ENCODE measurements at regions not wholly inside any gene's neighbourhood (a gene's known extent, or its start where the extent isn't known, plus 50 kb on each side); places are given as distances from the start of the nearest gene placed in this dataset.
"Not testable (repeated sequence)": the region's sequence is repeated elsewhere in the genome, so short reads cannot be mapped to it uniquely, and the experiment has no call there.

DNA sequence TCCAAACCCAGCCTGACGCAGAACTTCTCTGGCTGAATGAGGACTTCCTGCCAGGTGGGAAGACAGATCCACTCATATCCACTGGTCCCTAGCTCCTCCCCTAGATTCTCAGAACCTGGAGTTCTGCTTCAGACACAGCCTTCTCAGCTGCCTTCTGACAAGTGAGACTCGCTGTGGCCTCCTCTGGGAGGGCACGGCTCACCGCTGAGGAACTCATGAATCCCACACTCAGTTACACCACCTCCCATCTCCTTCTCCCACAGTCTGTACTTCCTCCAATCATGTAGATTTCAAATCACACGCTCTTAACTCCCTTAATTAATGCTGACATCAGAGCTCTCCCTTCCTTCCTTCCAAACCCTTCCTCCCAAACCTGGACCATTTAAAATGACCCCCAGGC is 86.4 kb upstream of the TMEM45B start:
- DNase-seq (ENCODE audit: low spot score): no peak

DNA sequence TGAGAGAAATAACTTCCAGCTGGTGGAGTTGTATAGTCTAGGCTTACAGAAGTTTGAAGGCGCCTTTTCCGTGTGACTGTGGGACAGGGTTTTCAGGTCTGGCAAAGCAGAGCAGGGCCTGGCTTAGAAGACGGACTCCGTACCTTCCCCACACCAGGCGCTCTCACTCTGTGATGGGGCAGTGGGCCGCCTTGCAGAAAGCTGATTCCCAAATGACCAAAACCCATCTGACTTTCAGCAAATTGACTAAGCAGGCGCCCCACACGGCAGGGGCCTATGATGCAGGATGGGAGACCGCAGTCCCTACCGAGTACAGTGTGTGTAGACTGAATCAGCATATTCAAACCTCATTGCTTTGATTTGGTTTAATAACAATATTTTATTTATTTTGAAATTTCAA is 85.8 kb upstream of the TMEM45B start:
- no peak for DNase-seq (ENCODE audit: low spot score)

GRCh38 chr11:129731316-129731715 is 84.3 kb upstream of the TMEM45B start:
- DNase-seq (ENCODE audit: low spot score): no peak

DNA sequence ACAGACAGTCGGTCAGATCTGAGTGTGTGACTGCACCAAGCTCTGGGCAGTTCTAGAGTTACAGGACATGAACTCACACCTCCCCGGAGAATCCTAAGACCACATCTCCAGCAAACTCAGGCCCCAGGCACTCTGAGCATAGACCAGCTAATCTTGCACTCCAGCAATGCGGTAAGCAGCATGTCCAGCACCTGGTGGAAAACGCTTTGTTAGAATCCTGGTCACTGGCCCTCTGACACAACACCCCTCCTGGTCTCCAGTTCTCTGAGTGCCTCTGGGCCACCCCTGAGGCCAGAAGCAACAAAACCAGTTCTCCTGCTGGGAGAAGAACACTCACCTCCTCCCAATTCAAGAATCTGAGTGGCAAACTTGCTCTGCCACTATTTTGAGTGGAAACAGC is 82.7 kb upstream of the TMEM45B start:
- no peak for DNase-seq (ENCODE audit: low spot score)

GRCh38 chr11:129733384-129733783 is 82.3 kb upstream of the TMEM45B start:
- DNase-seq (ENCODE audit: low spot score): no peak

- no peak for DNase-seq (ENCODE audit: low spot score)
These were observed 81.7 kb upstream of the TMEM45B start for GRCh38 chr11:129733981-129734380.

DNA sequence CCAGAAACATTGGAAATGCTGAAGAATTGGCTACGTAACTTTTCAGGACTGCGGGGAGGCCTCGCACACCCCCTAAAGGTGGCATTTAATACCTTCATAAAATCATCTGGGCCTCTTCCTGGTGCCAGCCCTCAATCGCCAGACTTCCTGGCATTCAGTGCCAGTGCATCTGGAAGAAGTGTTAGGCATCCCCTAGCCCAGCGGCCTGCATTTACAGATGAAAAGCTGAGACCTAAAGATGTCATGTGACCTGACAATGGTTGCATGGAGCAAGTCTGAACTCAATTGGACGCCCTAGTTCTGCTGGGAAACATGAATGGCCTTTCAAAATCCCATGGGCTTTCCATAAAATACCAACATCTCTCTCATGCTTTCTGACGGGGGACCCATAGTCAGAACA is 81.0 kb upstream of the TMEM45B start:
- no peak for DNase-seq (ENCODE audit: low spot score)

DNA sequence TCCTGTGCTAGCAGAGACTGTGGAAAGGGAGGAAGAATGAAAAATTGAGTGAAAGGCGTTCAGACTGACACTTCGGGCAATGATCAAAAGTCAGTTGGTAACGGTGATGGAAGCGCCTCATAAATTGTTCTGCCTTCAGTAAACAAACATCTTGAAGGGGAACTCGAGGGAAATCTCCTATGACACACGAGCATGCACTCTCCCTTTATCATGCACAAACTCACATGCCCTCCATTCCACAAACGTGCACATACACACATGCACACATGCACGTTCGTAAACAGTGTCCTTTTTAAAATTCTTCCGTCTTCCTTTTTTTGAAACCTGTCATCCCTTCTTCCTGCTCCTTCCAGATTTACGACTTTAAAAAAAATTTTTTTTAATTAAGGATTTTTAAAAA is 77.8 kb upstream of the TMEM45B start:
- no peak for DNase-seq (ENCODE audit: low spot score)

GRCh38 chr11:129738242-129738641 is 77.4 kb upstream of the TMEM45B start:
- no peak for DNase-seq (ENCODE audit: low spot score)

DNA sequence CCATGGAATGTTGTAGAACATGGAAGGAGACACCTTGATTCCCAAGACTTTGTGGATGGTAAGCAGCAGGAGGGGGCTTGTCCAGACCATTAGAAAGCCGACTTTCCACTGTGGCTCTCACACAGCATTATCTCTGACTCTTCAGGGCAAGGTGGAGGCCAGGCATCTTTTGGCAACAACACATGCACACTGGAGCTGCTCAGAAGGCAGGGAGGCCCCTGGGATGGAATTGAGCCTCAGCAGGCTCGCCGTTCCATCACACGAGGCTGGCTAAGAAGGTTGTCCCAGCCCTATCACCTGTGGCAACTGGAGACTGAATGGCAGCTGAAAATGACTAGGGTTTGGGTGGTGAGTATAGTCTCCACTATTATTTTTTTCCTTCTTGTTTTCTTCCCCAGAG is 76.3 kb upstream of the TMEM45B start:
- no peak for DNase-seq (ENCODE audit: low spot score)

DNA sequence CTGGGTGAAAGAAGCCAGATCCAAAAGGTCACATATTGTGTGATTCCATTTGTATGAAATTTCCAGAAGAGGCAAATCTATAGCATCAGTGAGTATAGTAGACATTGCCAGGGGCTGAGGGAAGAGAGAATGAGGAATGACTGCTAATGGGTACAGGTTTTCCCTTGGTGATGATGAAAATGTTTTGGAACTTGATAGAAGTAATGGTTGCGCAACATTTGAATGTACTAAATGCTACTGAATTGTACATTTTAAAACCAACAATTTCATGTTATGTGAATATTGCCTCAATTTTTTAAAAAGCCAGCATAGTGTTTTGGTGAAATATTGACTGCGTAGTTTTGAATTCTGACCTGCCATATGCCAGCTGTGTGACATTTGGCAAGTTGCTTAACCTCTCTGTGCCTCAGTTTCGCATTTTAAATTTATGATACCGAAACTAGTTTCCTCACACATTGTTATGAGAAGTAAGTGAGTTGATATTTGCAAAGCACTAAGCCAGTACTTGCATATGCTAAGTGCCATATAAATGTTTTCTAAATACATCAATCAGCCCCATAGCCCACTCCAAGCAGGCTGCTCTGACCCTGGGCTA is 75.4 kb upstream of the TMEM45B start:
- DNase-seq (ENCODE audit: low spot score): no peak

- no peak for DNase-seq (ENCODE audit: low spot score)
These were observed 72.4 kb upstream of the TMEM45B start for GRCh38 chr11:129743112-129743815.

GRCh38 chr11:129747071-129747470 is 68.6 kb upstream of the TMEM45B start:
- DNase-seq (ENCODE audit: low spot score): no peak

DNA sequence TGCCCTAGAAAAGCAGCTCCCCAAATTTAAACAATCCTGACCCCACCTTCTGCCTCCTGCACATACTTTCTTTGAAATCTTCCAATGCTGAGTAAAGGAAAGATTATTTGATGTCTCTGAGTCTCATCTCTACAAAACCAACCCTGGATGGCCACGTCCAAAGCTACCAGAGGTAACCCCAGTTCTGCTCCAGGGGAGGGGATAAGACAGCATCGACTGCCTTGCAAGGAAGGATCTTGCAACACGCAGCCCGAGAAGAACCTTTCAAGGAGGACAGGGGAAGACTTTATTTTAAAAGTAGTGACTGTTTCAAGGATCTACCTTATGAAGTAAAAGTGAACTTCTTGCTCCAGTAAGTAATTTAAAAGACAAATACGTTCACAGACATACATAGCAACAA is 66.5 kb upstream of the TMEM45B start:
- DNase-seq (ENCODE audit: low spot score): no peak

- DNase-seq (ENCODE audit: low spot score): peak; percentile 85
These were observed 65.0 kb upstream of the TMEM45B start for GRCh38 chr11:129750343-129751292.

GRCh38 chr11:129751511-129751910 is 64.1 kb upstream of the TMEM45B start:
- no peak for DNase-seq (ENCODE audit: low spot score)

DNA sequence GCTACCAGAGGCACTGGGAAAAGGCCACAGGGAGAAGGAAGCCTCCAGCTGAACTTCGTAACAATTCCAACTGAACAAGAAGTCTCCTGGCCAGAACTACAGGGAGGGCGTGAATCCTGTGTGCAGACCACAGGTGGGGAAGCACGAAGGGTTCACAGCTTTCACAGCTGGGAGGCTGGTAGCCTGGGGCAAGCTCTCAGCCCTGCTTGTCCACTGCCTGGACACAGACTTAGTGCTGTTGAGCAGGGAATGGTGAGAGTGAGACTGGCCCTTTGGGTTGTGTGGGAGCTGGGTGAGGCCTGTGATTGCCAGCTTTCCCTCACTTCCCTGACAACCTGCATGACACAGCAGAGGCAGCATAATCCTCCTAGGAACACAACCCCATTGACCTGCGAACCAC is 52.1 kb upstream of the TMEM45B start:
- DNase-seq (ENCODE audit: low spot score): not testable (repeated sequence)

- not testable (repeated sequence) for DNase-seq (ENCODE audit: low spot score)
These were observed 51.4 kb upstream of the TMEM45B start for GRCh38 chr11:129764204-129764603.
